MM.1S (cell line): ENCODE measurements at regions not wholly inside any gene's neighbourhood (a gene's known extent, or its start where the extent isn't known, plus 50 kb on each side); places are given as distances from the start of the nearest gene placed in this dataset.

Experiments used
- DNase-seq: peaks from one replicate; pipeline ENCODE4 v3.0.0-alpha.2; 2015
- H2AFZ ChIP-seq: fragments of 300-600 bp; sonication (generic); 2 replicates; pipeline ENCODE4 v1.6.0; 2016; ENCODE audit warnings: antibody characterized with exemption, low read length
- H3F3A ChIP-seq: fragments of 300-600 bp; sonication (generic); 2 replicates; pipeline ENCODE4 v1.6.1; 2016; ENCODE audit warnings: mild to moderate bottlenecking, antibody characterized with exemption, low read length, moderate library complexity, mixed read lengths; ENCODE audit not compliant: insufficient read depth
- H3K27ac ChIP-seq: fragments of 300-600 bp; sonication (generic); 2 replicates; pipeline ENCODE4 v1.5.1; 2016; ENCODE audit warnings: mild to moderate bottlenecking, low read length
- H3K27me3 ChIP-seq: fragments of 300-600 bp; sonication (generic); replicated peaks from 2 replicates; pipeline ENCODE4 v1.6.0; 2016; ENCODE audit warnings: low read length; ENCODE audit not compliant: insufficient read depth
- H3K36me3 ChIP-seq: fragments of 300-600 bp; sonication (generic); replicated peaks from 2 replicates; pipeline ENCODE4 v1.6.1; 2016; ENCODE audit warnings: mild to moderate bottlenecking, low read length, mixed read lengths; ENCODE audit not compliant: insufficient read depth
- H3K4me1 ChIP-seq: fragments of 300-600 bp; sonication (generic); 2 replicates; pipeline ENCODE4 v1.6.1; 2016; ENCODE audit warnings: low read length, mixed read lengths
- H3K4me2 ChIP-seq: fragments of 300-600 bp; sonication (generic); 2 replicates; pipeline ENCODE4 v1.6.0; 2016; ENCODE audit warnings: low read depth, low read length
- H3K4me3 ChIP-seq: fragments of 300-600 bp; sonication (generic); 2 replicates; pipeline ENCODE4 v1.5.1; 2016; ENCODE audit warnings: low read length, mixed read lengths
- H3K79me2 ChIP-seq: fragments of 300-600 bp; sonication (generic); 2 replicates; pipeline ENCODE4 v1.6.1; 2016; ENCODE audit warnings: mixed run types, low read length, mixed read lengths
- H3K9ac ChIP-seq: fragments of 300-600 bp; sonication (generic); 2 replicates; pipeline ENCODE4 v1.6.1; 2016; ENCODE audit warnings: low read length, mixed read lengths
- H3K9me2 ChIP-seq: fragments of 300-600 bp; sonication (generic); replicated peaks from 2 replicates; pipeline ENCODE4 v1.6.1; 2016; ENCODE audit warnings: mild to moderate bottlenecking, low read length, mixed read lengths; ENCODE audit not compliant: insufficient read depth
- H3K9me3 ChIP-seq: fragments of 300-600 bp; sonication (generic); replicated peaks from 2 replicates; pipeline ENCODE4 v1.6.1; 2016; ENCODE audit warnings: mild to moderate bottlenecking, low read length, mixed read lengths; ENCODE audit not compliant: insufficient read depth
- H4K20me1 ChIP-seq: fragments of 300-600 bp; sonication (generic); 2 replicates; pipeline ENCODE4 v1.6.1; 2016; ENCODE audit warnings: mild to moderate bottlenecking, low read length, moderate library complexity, mixed read lengths; ENCODE audit not compliant: insufficient read depth
- CTCF ChIP-seq: fragments of 300-600 bp; sonication (generic); IDR thresholded peaks from 2 replicates; pipeline ENCODE4 v1.5.1; 2016; ENCODE audit warnings: antibody characterized with exemption, low read length, mixed read lengths
- EZH2 ChIP-seq: fragments of 300-600 bp; sonication (generic); optimal IDR thresholded peaks from 2 replicates; pipeline ENCODE3; 2017; ENCODE audit warnings: low read depth, mild to moderate bottlenecking, antibody characterized with exemption, low read length, mixed read lengths
- EZH2phosphoT487 ChIP-seq: fragments of 300-600 bp; sonication (generic); IDR thresholded peaks from 2 replicates; pipeline ENCODE4 v1.6.1; 2018; ENCODE audit warnings: antibody characterized with exemption, low read length

GRCh38 chr9:23551929-23552707, 273.9 kb downstream of the ELAVL2 start:
- no peak for TF ChIP-seq EZH2phosphoT487
- TF ChIP-seq EZH2, result no peak
- no peak for TF ChIP-seq CTCF
- no peaks in the 10 kb centered on the region for H3F3A ChIP-seq
- H3K36me3 ChIP-seq, result no peaks in the 10 kb centered on the region
- H3K4me2 ChIP-seq, result no peak overlapping the region
- no peak overlapping the region for H2AFZ ChIP-seq
- H3K4me1 ChIP-seq, result no peaks in the 10 kb centered on the region
- no peaks in the 10 kb centered on the region for H3K79me2 ChIP-seq
- H3K9me3 ChIP-seq, result no peaks in the 10 kb centered on the region
- no peak overlapping the region for H3K9ac ChIP-seq
- H4K20me1 ChIP-seq, result no peaks in the 10 kb centered on the region
- H3K27ac ChIP-seq, result no peak overlapping the region
- no peak overlapping the region for H3K4me3 ChIP-seq
- no peak for DNase-seq
- H3K9me2 ChIP-seq, result no peaks in the 10 kb centered on the region
- no peaks in the 10 kb centered on the region for H3K27me3 ChIP-seq

- DNase-seq, result no peak
- no peak overlapping the region for H3K4me2 ChIP-seq
- H3K4me1 ChIP-seq, result no peaks in the 10 kb centered on the region
- no peaks in the 10 kb centered on the region for H4K20me1 ChIP-seq
- H3K36me3 ChIP-seq, result no peaks in the 10 kb centered on the region
- no peak overlapping the region for H2AFZ ChIP-seq
- no peaks in the 10 kb centered on the region for H3K9me2 ChIP-seq
- no peaks in the 10 kb centered on the region for H3K27me3 ChIP-seq
- no peaks in the 10 kb centered on the region for H3K79me2 ChIP-seq
- no peaks in the 10 kb centered on the region for H3F3A ChIP-seq
- no peak overlapping the region for H3K27ac ChIP-seq
- H3K4me3 ChIP-seq, result no peak overlapping the region
- no peak overlapping the region for H3K9ac ChIP-seq
- H3K9me3 ChIP-seq, result no peaks in the 10 kb centered on the region
- TF ChIP-seq EZH2phosphoT487 (no peak), CTCF (no peak), EZH2 (no peak)
These were observed 273.0 kb downstream of the ELAVL2 start for GRCh38 chr9:23552876-23553601.

- no peak for DNase-seq
- Histone ChIP-seq H3K4me2 (no peak overlapping the region), H3K9me2 (no peaks in the 10 kb centered on the region), H3K4me1 (no peaks in the 10 kb centered on the region), H3K27me3 (no peaks in the 10 kb centered on the region), H3K9ac (no peak overlapping the region), H3K9me3 (no peaks in the 10 kb centered on the region), H3K79me2 (no peaks in the 10 kb centered on the region), H3K4me3 (no peak overlapping the region), H2AFZ (no peak overlapping the region), H3K27ac (no peak overlapping the region), H4K20me1 (no peaks in the 10 kb centered on the region), H3K36me3 (no peaks in the 10 kb centered on the region), H3F3A (no peaks in the 10 kb centered on the region)
- TF ChIP-seq EZH2phosphoT487 (no peak), CTCF (no peak), EZH2 (no peak)
These were observed 271.4 kb downstream of the ELAVL2 start for GRCh38 chr9:23554686-23555085.
